Upper lobe of left lung (tissue), 6 donors: ENCODE measurements at regions not wholly inside any gene's neighbourhood (a gene's known extent, or its start where the extent isn't known, plus 50 kb on each side); places are given as distances from the start of the nearest gene placed in this dataset.

Experiments used
- ATAC-seq, 2 donors: fragments of 200-7000 bp; cut with Tn5 transposase; one replicate each; pipeline ENCODE4 v1.9.1; 2022; ENCODE audit warnings: mild to moderate bottlenecking in 2 of 2, moderate library complexity in 2 of 2; ENCODE audit not compliant: low FRiP score in 2 of 2
- DNase-seq, 2 donors: peaks; one replicate each; pipeline ENCODE4 v3.0.0-alpha.2; 2019 to 2020
- H3K27ac ChIP-seq, 4 donors: fragments of 200-600 bp; sonication (generic); one replicate each; pipeline ENCODE4 v1.5.1; 2016 to 2019
- H3K27me3 ChIP-seq, 4 donors: fragments of 200-600 bp; sonication (generic); one replicate each; pipeline ENCODE4 v1.5.1; 2017 to 2019
- H3K36me3 ChIP-seq, 4 donors: fragments of 200-600 bp; sonication (generic); one replicate each; pipeline ENCODE4 v1.5.1; 2016 to 2019
- H3K4me1 ChIP-seq, 4 donors: fragments of 200-600 bp; sonication (generic); one replicate each; pipeline ENCODE4 v1.5.1; 2018 to 2019
- H3K4me3 ChIP-seq, 4 donors: fragments of 200-600 bp; sonication (generic); one replicate each; pipeline ENCODE4 v1.5.1; 2017 to 2019; ENCODE audit warnings: mild to moderate bottlenecking in 2 of 4, moderate library complexity in 1 of 4
- H3K9me3 ChIP-seq, 4 donors: fragments of 200-600 bp; sonication (generic); one replicate each; pipeline ENCODE4 v1.5.1; 2018 to 2019
- EP300 ChIP-seq, 4 donors: sonication (generic); formaldehyde crosslinking; IDR thresholded peaks; one replicate each; pipeline ENCODE4 v1.5.1; 2017; ENCODE audit warnings: antibody characterized with exemption in 4 of 4, control low read depth in 2 of 4
- POLR2A ChIP-seq, 4 donors: fragments of 450-650 bp; IDR thresholded peaks; one replicate each; pipeline ENCODE4 v1.5.1; 2016 to 2017; ENCODE audit warnings: antibody characterized with exemption in 4 of 4, mild to moderate bottlenecking in 2 of 4
- POLR2AphosphoS5 ChIP-seq, 2 donors: sonication (generic); formaldehyde crosslinking; IDR thresholded peaks; one replicate each; pipeline ENCODE4 v1.5.1; 2017; ENCODE audit warnings: antibody characterized with exemption in 2 of 2
- WGBS, 2 donors: methylation state at CpG; one replicate each; pipeline ENCODE4 v1.1.5; 2017 to 2018; 5-methylcytosine and 5-hydroxymethylcytosine counted together
- TF ChIP-seq, protein P1 (sequence below), 6 experiments: fragments of 450-650 bp in 4 of 6; fragments of 200-600 bp in 2 of 6; sonication (generic) in 2 of 6; IDR thresholded peaks; one replicate each; pipeline ENCODE4 v1.5.1; 2016 to 2019; ENCODE audit warnings: antibody characterized with exemption in 6 of 6
- donor health status: DM: no; HTN: no; CAD: no; lungs with moderate emphysema.
- donor health status: DM: no; HTN: yes; CAD: no; lungs with severe emphysema.

DNA sequence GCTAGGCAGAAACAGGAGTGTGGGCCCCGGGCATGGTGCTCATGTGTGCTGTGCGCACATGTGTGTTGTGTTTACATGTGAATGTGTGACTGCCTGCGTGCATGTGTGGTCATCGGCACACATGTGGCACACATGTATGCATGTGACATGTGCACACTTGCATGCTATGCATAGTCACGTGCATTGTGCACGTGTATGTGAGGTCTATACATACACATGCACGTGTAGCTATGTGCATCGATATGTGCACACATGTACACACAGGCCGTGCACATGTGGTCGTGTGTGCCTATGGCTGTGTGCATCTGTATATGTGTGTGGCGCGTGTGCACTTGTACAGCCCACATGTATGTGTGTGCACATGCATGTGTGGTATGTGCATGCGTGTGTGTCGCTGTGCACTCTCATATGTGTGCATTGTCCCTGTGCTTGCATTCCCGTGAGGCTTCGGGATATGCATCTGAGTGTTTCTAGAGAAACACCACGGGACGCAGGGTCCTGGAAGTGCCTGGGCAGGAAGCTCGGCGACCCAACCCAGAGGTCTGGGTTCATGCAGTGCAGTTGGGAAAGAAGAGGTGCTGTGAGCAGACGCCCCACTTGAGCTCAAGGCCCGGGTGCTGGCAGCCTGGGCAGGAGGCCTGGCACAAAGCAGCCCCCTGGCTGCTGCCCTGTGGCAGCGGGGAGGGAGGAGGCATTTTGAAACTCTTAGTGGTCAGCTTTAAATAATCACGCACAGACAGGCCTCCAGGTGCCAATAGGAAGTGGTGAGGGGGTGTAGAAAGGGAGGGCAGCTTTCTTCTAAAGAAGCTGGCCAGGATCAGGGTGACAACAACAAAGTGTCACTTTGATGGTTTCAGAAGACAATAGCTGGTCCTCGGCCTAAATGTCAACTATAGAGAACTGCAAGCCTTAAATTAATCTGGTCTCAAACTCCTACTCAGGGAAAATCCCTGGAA lies 410.0 kb upstream of the MGMT start:
- Histone ChIP-seq H3K27me3 (no peaks in the 10 kb centered on the region), H3K4me1 (no peaks in the 10 kb centered on the region), H3K4me3 (no peak overlapping the region), H3K27ac (no peak overlapping the region), H3K36me3 (no peaks in the 10 kb centered on the region), H3K9me3 (no peaks in the 10 kb centered on the region)
- 79 to 84% methylated on average over 17 to 25 of the region's 25 CpGs for WGBS, 2 donors
- TF ChIP-seq EP300 (IDR thresholded peaks at IDR 0.05) (no peak), POLR2AphosphoS5 (IDR thresholded peaks at IDR 0.05) (no peak), POLR2A (IDR thresholded peaks at IDR 0.05) (no peak)
- TF ChIP-seq, protein P1, sequence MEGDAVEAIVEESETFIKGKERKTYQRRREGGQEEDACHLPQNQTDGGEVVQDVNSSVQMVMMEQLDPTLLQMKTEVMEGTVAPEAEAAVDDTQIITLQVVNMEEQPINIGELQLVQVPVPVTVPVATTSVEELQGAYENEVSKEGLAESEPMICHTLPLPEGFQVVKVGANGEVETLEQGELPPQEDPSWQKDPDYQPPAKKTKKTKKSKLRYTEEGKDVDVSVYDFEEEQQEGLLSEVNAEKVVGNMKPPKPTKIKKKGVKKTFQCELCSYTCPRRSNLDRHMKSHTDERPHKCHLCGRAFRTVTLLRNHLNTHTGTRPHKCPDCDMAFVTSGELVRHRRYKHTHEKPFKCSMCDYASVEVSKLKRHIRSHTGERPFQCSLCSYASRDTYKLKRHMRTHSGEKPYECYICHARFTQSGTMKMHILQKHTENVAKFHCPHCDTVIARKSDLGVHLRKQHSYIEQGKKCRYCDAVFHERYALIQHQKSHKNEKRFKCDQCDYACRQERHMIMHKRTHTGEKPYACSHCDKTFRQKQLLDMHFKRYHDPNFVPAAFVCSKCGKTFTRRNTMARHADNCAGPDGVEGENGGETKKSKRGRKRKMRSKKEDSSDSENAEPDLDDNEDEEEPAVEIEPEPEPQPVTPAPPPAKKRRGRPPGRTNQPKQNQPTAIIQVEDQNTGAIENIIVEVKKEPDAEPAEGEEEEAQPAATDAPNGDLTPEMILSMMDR (IDR thresholded peaks at IDR 0.05) = no peak
- ATAC-seq (no peak), DNase-seq (peak in 1 of 2 donors; percentile 50)

GRCh38 chr10:129057856-129058663 lies 409.0 kb upstream of the MGMT start:
- no peak for ATAC-seq
- Histone ChIP-seq H3K9me3 (no peaks in the 10 kb centered on the region), H3K27me3 (no peaks in the 10 kb centered on the region), H3K4me1 (no peaks in the 10 kb centered on the region), H3K4me3 (no peak overlapping the region), H3K36me3 (no peaks in the 10 kb centered on the region), H3K27ac (no peak overlapping the region)
- DNase-seq = peak in 1 of 2 donors; percentile 55
- TF ChIP-seq POLR2A (IDR thresholded peaks at IDR 0.05) (no peak), POLR2AphosphoS5 (IDR thresholded peaks at IDR 0.05) (no peak), EP300 (IDR thresholded peaks at IDR 0.05) (no peak)
- TF ChIP-seq, protein P1 (IDR thresholded peaks at IDR 0.05) = no peak
- WGBS, 2 donors = 71 to 78% methylated on average over 6 to 15 of the region's 15 CpGs

DNA sequence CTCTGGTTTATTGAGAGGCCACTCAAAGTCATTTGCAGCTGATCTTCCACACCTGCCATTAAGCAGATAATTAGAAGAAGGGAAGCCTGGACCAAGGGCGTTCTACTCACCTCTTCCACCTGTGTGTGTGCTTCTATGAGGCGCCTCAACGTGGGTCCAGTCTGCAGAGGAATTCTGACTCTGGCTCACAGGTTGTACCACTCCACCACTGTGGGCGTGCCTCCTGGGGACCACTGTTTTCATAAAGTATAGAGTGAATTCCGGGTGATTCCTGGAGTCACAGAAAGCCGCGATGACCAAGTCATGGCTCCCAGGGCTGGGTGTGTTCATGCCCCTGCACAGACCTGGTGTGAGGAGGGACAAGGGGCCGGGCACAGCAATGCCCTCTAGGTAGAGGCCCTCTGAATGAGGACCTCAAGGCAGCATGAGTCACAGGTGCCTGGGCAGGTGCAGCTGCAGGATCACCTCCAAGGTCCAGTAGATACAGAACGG lies 408.3 kb upstream of the MGMT start:
- Histone ChIP-seq H3K4me3 (no peak overlapping the region), H3K27ac (no peak overlapping the region), H3K36me3 (no peaks in the 10 kb centered on the region), H3K27me3 (no peaks in the 10 kb centered on the region), H3K4me1 (no peaks in the 10 kb centered on the region), H3K9me3 (no peaks in the 10 kb centered on the region)
- TF ChIP-seq, protein P1 (IDR thresholded peaks at IDR 0.05) = no peak
- TF ChIP-seq EP300 (IDR thresholded peaks at IDR 0.05) (no peak), POLR2A (IDR thresholded peaks at IDR 0.05) (no peak), POLR2AphosphoS5 (IDR thresholded peaks at IDR 0.05) (no peak)
- peak in 1 of 2 donors; percentile 9 for ATAC-seq
- DNase-seq = no peak
- 90 to 100% methylated on average over 5 to 9 of the region's 9 CpGs for WGBS, 2 donors

- Histone ChIP-seq H3K9me3 (no peaks in the 10 kb centered on the region), H3K27me3 (no peaks in the 10 kb centered on the region), H3K27ac (no peak overlapping the region), H3K36me3 (no peaks in the 10 kb centered on the region), H3K4me3 (no peak overlapping the region), H3K4me1 (no peaks in the 10 kb centered on the region)
- no peak for ATAC-seq
- no peak for DNase-seq
- WGBS, 2 donors = 72 to 87% methylated on average over 3 to 9 of the region's 9 CpGs
- no peak for TF ChIP-seq POLR2A (IDR thresholded peaks at IDR 0.05)
- TF ChIP-seq EP300 (IDR thresholded peaks at IDR 0.05) = no peak
- no peak for TF ChIP-seq POLR2AphosphoS5 (IDR thresholded peaks at IDR 0.05)
- TF ChIP-seq, protein P1 (IDR thresholded peaks at IDR 0.05) = no peak
Measured at GRCh38 chr10:129059977-129060376, 407.1 kb upstream of the MGMT start.
